ENCODE measurements at regions not wholly inside any gene's neighbourhood (a gene's known extent, or its start where the extent isn't known, plus 50 kb on each side); places are given as distances from the start of the nearest gene placed in this dataset.
A peak's percentile ranks its signal among the peaks of the same experiment; 100 is the strongest.
"Not testable (repeated sequence)": the region's sequence is repeated elsewhere in the genome, so short reads cannot be mapped to it uniquely, and the experiment has no call there.

DNA sequence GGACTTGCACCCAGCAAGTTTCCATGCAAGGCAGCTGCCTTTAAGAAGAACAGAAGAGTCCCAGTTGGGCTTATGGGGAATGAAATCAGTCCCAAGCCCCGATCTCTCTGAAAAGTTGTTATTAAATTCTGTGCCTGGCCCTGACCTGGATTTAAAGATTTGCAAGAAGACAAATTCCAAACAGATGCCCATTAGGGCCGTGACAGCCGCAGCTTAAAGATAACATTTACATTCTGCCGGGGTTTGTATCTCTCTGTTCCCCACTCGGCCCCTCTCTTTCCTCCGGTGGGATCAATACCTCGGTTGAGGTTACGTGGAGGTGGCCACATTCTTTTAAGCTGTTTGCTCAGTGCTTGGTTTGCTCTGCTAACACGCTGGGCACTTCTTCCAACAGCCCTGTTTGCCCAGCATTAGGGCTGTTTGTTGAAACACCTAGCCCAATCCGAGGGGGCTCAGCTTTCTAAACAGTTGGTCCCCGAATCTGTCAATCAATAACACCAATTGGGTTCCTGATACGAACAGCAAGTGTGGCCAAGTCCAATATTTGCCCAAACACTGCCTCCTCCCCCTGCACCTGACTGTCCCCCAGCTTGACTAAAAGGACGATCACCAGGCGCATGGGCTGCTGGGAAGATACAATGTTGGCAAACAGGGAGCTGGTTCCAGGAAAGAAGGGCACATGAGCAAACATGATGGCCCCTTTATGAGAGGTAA, 108.6 kb downstream of the RPLP1 start:
- peaks cover 39 to 61% of the 10 kb centered on the region in 2 donors for H3K4me1 ChIP-seq (ENCODE audit: control insufficient read depth in 2 of 2, insufficient read depth in 2 of 2, low read length in 2 of 2)
- peak overlapping the region in 1 of 2 donors; percentile 18 for H3K9ac ChIP-seq (ENCODE audit: low read depth in 1 of 2, low read length in 2 of 2)
- no peaks in the 10 kb centered on the region for H3K27me3 ChIP-seq (ENCODE audit: control insufficient read depth in 2 of 2, insufficient read depth in 2 of 2, low read length in 2 of 2)
- H3K27ac ChIP-seq (ENCODE audit: low read depth in 2 of 2, low read length in 2 of 2) = peak overlapping the region; percentile 49 to 52
- H3K9me3 ChIP-seq (ENCODE audit: control insufficient read depth in 2 of 2, low read length in 2 of 2) = no peaks in the 10 kb centered on the region
- no peaks in the 10 kb centered on the region for H3K36me3 ChIP-seq (ENCODE audit: control insufficient read depth in 2 of 2, insufficient read depth in 2 of 2, low read length in 2 of 2)
- H3K4me3 ChIP-seq (ENCODE audit: low read length in 2 of 2) = peak overlapping the region in 1 of 2 donors; percentile 16

DNA sequence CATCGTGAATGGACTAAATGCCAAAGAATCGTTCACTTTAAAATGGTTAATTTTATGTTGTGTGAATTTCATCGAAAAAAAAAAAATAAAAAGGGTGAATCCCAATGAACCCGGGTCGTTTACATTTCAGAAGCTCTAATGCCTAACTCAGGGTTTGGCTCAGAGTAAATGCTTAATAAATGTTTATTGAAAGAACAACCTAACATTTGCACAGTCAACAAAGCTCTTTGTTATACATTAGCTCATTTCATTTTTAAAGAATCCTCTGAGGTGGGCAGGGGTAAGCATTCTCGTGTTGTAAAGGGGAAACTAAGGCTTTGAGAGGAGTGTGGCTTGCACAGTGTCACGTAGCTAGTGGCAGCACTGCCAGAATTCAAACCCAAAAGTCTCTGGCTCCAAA, 109.5 kb downstream of the RPLP1 start:
- Histone ChIP-seq H3K27me3 (ENCODE audit: control insufficient read depth in 2 of 2, insufficient read depth in 2 of 2, low read length in 2 of 2) (no peaks in the 10 kb centered on the region), H3K36me3 (ENCODE audit: control insufficient read depth in 2 of 2, insufficient read depth in 2 of 2, low read length in 2 of 2) (no peaks in the 10 kb centered on the region), H3K9ac (ENCODE audit: low read depth in 1 of 2, low read length in 2 of 2) (peak overlapping the region in 1 of 2 donors; percentile 18), H3K27ac (ENCODE audit: low read depth in 2 of 2, low read length in 2 of 2) (peak overlapping the region; percentile 49 to 52), H3K9me3 (ENCODE audit: control insufficient read depth in 2 of 2, low read length in 2 of 2) (no peaks in the 10 kb centered on the region), H3K4me3 (ENCODE audit: low read length in 2 of 2) (peak overlapping the region in 1 of 2 donors; percentile 16), H3K4me1 (ENCODE audit: control insufficient read depth in 2 of 2, insufficient read depth in 2 of 2, low read length in 2 of 2) (peaks cover 31 to 54% of the 10 kb centered on the region in 2 donors)

DNA sequence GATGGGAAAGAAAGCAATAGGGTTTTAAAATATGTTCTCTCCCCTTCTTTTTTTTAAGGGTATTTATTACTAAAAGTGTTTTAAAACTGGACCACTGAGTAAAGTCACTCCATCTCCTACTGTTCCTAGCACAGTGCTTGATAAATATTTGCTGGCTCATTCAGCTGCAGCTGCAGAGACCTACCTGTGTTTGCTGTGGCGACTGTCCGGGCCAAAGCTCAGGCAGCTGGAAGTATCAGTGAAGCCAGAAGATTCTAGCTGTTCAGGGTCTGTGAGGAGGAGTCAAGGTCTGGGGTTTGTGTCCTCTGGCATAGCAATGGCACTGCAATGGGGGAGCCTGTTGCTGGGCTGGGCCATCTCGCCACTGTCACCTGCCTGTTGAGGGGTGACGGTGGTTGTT, 109.9 kb downstream of the RPLP1 start:
- peak overlapping the region in 1 of 2 donors; percentile 18 for H3K9ac ChIP-seq (ENCODE audit: low read depth in 1 of 2, low read length in 2 of 2)
- H3K4me1 ChIP-seq (ENCODE audit: control insufficient read depth in 2 of 2, insufficient read depth in 2 of 2, low read length in 2 of 2) = peaks cover 30 to 49% of the 10 kb centered on the region in 2 donors
- H3K27me3 ChIP-seq (ENCODE audit: control insufficient read depth in 2 of 2, insufficient read depth in 2 of 2, low read length in 2 of 2) = no peaks in the 10 kb centered on the region
- H3K27ac ChIP-seq (ENCODE audit: low read depth in 2 of 2, low read length in 2 of 2) = peak overlapping the region; percentile 49 to 52
- no peaks in the 10 kb centered on the region for H3K9me3 ChIP-seq (ENCODE audit: control insufficient read depth in 2 of 2, low read length in 2 of 2)
- no peaks in the 10 kb centered on the region for H3K36me3 ChIP-seq (ENCODE audit: control insufficient read depth in 2 of 2, insufficient read depth in 2 of 2, low read length in 2 of 2)
- H3K4me3 ChIP-seq (ENCODE audit: low read length in 2 of 2) = peak overlapping the region; percentile 32 to 33

DNA sequence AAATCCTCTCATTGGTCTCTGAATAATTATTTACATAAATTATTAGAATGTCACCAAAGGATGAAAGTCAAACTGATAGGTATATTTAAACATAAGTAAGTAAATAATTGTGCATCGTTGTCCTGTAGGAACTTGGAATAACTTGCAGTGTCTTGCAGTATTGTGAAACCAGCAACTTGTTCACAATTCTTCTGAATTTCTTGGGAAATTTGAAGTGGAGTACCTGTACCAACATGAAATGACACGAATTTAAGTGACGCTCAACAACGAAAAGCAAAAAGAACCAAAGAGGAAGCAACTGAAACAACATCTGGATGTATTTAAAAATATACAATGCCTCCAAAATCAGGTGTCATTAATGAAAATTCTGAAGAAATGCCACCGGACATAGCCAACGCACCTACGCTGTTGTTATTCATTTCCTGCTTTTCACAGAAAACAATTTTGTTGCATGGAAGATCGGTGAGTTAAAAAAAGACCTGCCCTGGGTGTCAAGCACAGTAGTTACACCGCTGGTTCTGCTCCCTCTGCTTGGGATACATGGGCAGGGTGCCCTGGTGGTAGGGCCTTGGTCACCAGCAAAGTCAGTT, 112.5 kb downstream of the RPLP1 start:
- Histone ChIP-seq H3K27ac (ENCODE audit: low read depth in 2 of 2, low read length in 2 of 2) (no peak overlapping the region), H3K27me3 (ENCODE audit: control insufficient read depth in 2 of 2, insufficient read depth in 2 of 2, low read length in 2 of 2) (no peaks in the 10 kb centered on the region), H3K9me3 (ENCODE audit: control insufficient read depth in 2 of 2, low read length in 2 of 2) (no peaks in the 10 kb centered on the region), H3K36me3 (ENCODE audit: control insufficient read depth in 2 of 2, insufficient read depth in 2 of 2, low read length in 2 of 2) (no peaks in the 10 kb centered on the region), H3K9ac (ENCODE audit: low read depth in 1 of 2, low read length in 2 of 2) (no peak overlapping the region), H3K4me1 (ENCODE audit: control insufficient read depth in 2 of 2, insufficient read depth in 2 of 2, low read length in 2 of 2) (peaks cover 21 to 31% of the 10 kb centered on the region in 2 donors), H3K4me3 (ENCODE audit: low read length in 2 of 2) (no peak overlapping the region)

DNA sequence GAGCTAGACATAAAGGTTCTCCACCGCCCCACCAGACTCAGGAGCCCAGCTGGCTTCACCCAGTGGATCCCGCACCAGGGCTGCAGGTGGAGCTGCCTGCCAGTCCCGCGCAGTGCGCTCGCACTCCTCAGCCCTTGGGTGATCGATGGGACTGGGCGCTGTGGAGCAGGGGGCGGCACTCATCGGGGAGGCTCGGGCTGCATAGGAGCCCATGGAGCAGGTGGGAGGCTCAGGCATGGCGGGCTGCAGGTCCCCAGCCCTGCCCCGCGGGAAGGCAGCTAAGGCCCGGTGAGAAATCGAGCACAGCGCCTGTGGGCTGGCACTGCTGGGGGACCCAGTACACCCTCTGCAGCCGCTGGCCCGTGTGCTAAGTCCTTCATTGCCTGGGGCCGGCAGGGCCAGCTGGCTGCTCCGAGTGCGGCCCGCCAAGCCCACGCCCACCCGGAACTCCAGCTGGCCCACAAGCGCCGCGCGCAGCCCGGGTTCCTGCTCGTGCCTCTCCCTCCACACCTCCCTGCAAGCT, 114.7 kb downstream of the RPLP1 start:
- peaks cover 11 to 12% of the 10 kb centered on the region in 2 donors for H3K4me1 ChIP-seq (ENCODE audit: control insufficient read depth in 2 of 2, insufficient read depth in 2 of 2, low read length in 2 of 2)
- H3K9ac ChIP-seq (ENCODE audit: low read depth in 1 of 2, low read length in 2 of 2); H3K4me3 ChIP-seq (ENCODE audit: low read length in 2 of 2); H3K27me3 ChIP-seq (ENCODE audit: control insufficient read depth in 2 of 2, insufficient read depth in 2 of 2, low read length in 2 of 2); H3K9me3 ChIP-seq (ENCODE audit: control insufficient read depth in 2 of 2, low read length in 2 of 2); H3K36me3 ChIP-seq (ENCODE audit: control insufficient read depth in 2 of 2, insufficient read depth in 2 of 2, low read length in 2 of 2); H3K27ac ChIP-seq (ENCODE audit: low read depth in 2 of 2, low read length in 2 of 2): not testable (repeated sequence)

DNA sequence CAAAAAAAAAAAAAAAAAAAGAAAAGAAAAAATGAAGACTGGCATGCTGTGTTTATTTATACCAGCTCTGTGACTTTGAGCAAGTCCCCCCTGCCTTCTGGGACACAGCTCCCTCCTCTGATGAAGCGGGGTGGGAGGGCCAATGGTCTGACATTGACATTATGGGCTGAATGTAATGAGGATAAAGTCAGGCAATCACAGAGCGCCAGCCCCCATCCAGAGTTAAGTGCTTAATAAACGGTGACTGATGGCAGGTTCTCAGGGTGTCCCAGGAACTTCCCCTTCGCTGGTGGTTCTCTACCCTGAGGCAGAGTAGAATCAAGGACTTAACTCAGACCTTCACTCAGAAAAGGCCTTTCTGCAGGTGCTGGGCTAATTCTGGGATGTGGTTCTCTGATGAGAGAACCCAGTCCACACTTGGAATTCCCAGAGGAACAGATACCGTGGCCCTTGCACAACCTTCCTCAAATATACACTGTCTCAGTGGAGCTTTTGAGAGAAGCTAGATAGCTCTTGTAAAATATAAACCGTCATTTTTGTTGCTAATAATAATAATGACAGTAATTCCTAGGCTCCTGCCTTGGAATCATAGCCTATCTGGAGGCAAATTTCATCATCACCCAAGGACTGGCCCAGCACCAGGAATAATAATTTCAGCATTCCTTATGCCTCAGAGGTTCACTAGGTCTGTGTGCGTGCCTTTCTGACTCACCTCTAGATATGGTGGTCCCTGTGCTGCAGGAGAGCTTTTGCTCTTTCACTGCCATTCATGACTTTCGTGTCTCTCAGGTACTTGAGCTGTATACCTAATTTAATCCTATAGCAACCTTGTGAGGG, 115.8 kb downstream of the RPLP1 start:
- H3K27me3 ChIP-seq (ENCODE audit: control insufficient read depth in 2 of 2, insufficient read depth in 2 of 2, low read length in 2 of 2) = no peaks in the 10 kb centered on the region
- H3K9me3 ChIP-seq (ENCODE audit: control insufficient read depth in 2 of 2, low read length in 2 of 2) = no peaks in the 10 kb centered on the region
- H3K4me3 ChIP-seq (ENCODE audit: low read length in 2 of 2) = no peak overlapping the region

DNA sequence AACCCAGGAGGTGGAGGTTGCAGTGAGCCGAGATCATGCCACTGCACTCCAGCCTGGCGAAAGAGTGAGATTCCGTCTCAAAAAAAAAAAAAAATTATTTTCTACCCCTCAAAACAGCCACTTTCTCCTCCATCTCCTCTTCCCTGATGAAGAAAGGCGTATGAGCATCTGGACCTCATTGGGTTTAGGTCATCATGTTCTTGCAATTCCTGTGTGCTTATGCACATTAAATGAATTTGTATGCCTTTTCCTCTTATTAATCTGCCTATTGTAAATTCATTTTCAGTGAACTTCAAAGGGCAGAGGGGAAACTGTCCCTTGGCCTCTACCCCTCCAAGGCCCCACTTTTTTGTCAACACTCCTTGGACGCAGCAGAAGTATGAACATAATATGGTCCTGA, 117.8 kb downstream of the RPLP1 start:
- Histone ChIP-seq H3K4me3 (ENCODE audit: low read length in 2 of 2) (no peak overlapping the region), H3K27me3 (ENCODE audit: control insufficient read depth in 2 of 2, insufficient read depth in 2 of 2, low read length in 2 of 2) (no peaks in the 10 kb centered on the region), H3K9ac (ENCODE audit: low read depth in 1 of 2, low read length in 2 of 2) (no peak overlapping the region), H3K27ac (ENCODE audit: low read depth in 2 of 2, low read length in 2 of 2) (no peak overlapping the region), H3K4me1 (ENCODE audit: control insufficient read depth in 2 of 2, insufficient read depth in 2 of 2, low read length in 2 of 2) (peaks cover 0 to 4% of the 10 kb centered on the region in 2 donors), H3K9me3 (ENCODE audit: control insufficient read depth in 2 of 2, low read length in 2 of 2) (no peaks in the 10 kb centered on the region), H3K36me3 (ENCODE audit: control insufficient read depth in 2 of 2, insufficient read depth in 2 of 2, low read length in 2 of 2) (no peaks in the 10 kb centered on the region)

More for the DNA sequence above, 115.8 kb downstream of the RPLP1 start:
- Histone ChIP-seq H3K36me3 (ENCODE audit: control insufficient read depth in 2 of 2, insufficient read depth in 2 of 2, low read length in 2 of 2) (no peaks in the 10 kb centered on the region), H3K9ac (ENCODE audit: low read depth in 1 of 2, low read length in 2 of 2) (no peak overlapping the region), H3K4me1 (ENCODE audit: control insufficient read depth in 2 of 2, insufficient read depth in 2 of 2, low read length in 2 of 2) (peaks cover 0 to 4% of the 10 kb centered on the region in 2 donors), H3K27ac (ENCODE audit: low read depth in 2 of 2, low read length in 2 of 2) (no peak overlapping the region)

DNA sequence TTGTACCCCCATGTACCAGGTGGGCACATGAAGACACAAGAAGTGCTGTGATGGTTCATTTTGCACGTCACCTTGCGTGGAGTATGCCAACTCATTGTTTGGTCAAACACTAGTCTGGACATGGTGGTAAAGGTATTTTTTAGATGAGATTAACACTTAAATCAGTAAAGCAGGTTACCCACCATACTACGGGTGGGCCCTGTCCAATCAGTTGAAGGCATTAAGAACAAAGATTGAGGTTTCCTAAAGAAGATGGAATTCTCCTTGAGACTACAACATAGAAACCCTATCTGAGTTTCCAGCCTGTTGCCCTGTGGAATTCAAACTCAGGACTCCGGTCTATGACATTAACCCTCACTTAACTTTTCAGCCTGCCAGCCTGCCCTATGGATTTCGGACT, 118.4 kb downstream of the RPLP1 start:
- Histone ChIP-seq H3K9ac (ENCODE audit: low read depth in 1 of 2, low read length in 2 of 2) (no peak overlapping the region), H3K4me1 (ENCODE audit: control insufficient read depth in 2 of 2, insufficient read depth in 2 of 2, low read length in 2 of 2) (peaks cover 1 to 8% of the 10 kb centered on the region in 2 donors), H3K36me3 (ENCODE audit: control insufficient read depth in 2 of 2, insufficient read depth in 2 of 2, low read length in 2 of 2) (no peaks in the 10 kb centered on the region)

DNA sequence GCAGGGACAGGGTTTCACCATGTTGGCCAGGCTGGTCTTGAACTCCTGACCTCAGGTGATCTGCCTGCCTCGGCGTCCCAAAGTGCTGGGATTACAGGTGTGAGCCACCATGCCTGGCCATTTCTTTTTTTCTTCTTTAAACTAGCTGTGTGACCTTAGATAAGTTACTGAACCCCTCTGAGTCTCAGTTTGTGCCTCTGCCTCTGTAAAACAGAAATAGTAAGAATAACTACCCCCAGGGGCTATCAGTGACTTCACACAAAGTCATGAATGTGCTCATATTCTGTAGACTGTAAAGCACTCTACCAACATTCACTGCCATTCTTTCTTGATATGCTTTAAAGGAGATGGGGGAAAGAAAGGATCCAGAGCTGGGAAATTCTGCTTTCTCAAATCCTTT, 120.7 kb downstream of the RPLP1 start:
- not testable (repeated sequence) for H3K4me3 ChIP-seq (ENCODE audit: low read length in 2 of 2); H3K27ac ChIP-seq (ENCODE audit: low read depth in 2 of 2, low read length in 2 of 2); H3K27me3 ChIP-seq (ENCODE audit: control insufficient read depth in 2 of 2, insufficient read depth in 2 of 2, low read length in 2 of 2); H3K9me3 ChIP-seq (ENCODE audit: control insufficient read depth in 2 of 2, low read length in 2 of 2); H3K9ac ChIP-seq (ENCODE audit: low read depth in 1 of 2, low read length in 2 of 2); H3K36me3 ChIP-seq (ENCODE audit: control insufficient read depth in 2 of 2, insufficient read depth in 2 of 2, low read length in 2 of 2)
- peaks cover 23 to 31% of the 10 kb centered on the region in 2 donors for H3K4me1 ChIP-seq (ENCODE audit: control insufficient read depth in 2 of 2, insufficient read depth in 2 of 2, low read length in 2 of 2)

More for the DNA sequence above, 118.4 kb downstream of the RPLP1 start:
- H3K27me3 ChIP-seq (ENCODE audit: control insufficient read depth in 2 of 2, insufficient read depth in 2 of 2, low read length in 2 of 2) = no peaks in the 10 kb centered on the region
- H3K4me3 ChIP-seq (ENCODE audit: low read length in 2 of 2) = no peak overlapping the region
- H3K9me3 ChIP-seq (ENCODE audit: control insufficient read depth in 2 of 2, low read length in 2 of 2) = no peaks in the 10 kb centered on the region
- no peak overlapping the region for H3K27ac ChIP-seq (ENCODE audit: low read depth in 2 of 2, low read length in 2 of 2)

Data from mucosa of rectum (tissue), 2 donors.